AG04449 (cell line): ENCODE measurements at regions not wholly inside any gene's neighbourhood (a gene's known extent, or its start where the extent isn't known, plus 50 kb on each side); places are given as distances from the start of the nearest gene placed in this dataset.

Experiments
- CTCF ChIA-PET: fragments of 350-600 bp; formaldehyde crosslinking; extraction: SDS; loops from one replicate; lab custom pipeline; 2021; ENCODE audit warnings: antibody characterized with exemption; lab: Yijun Ruan, JAX
- POLR2A ChIA-PET: fragments of 400-600, 350-600 bp; formaldehyde crosslinking; extraction: SDS; loops from one replicate; lab custom pipeline; 2020; ENCODE audit warnings: antibody characterized with exemption, inconsistent platforms; lab: Yijun Ruan, JAX
- DNase-seq: peaks from one replicate; pipeline ENCODE4 v3.0.0-alpha.2; 2010; ENCODE audit warnings: low read depth, low spot score
- H3K4me3 ChIP-seq: 2 replicates; pipeline ENCODE4 v1.5.1; 2011; ENCODE audit warnings: low read depth, mild to moderate bottlenecking, control low read depth, low read length
- TF ChIP-seq, protein P1 (sequence below): IDR thresholded peaks from one replicate; pipeline ENCODE4 v1.5.1; 2011; ENCODE audit warnings: mild to moderate bottlenecking, moderate library complexity, low read length, control low read depth, inconsistent platforms; ENCODE audit not compliant: insufficient read depth; ENCODE audit errors: missing control alignments

- H3K4me3 ChIP-seq, result no peak overlapping the region
- ChIA-PET CTCF (no interaction called here), POLR2A (no interaction called here)
- TF ChIP-seq, protein P1, sequence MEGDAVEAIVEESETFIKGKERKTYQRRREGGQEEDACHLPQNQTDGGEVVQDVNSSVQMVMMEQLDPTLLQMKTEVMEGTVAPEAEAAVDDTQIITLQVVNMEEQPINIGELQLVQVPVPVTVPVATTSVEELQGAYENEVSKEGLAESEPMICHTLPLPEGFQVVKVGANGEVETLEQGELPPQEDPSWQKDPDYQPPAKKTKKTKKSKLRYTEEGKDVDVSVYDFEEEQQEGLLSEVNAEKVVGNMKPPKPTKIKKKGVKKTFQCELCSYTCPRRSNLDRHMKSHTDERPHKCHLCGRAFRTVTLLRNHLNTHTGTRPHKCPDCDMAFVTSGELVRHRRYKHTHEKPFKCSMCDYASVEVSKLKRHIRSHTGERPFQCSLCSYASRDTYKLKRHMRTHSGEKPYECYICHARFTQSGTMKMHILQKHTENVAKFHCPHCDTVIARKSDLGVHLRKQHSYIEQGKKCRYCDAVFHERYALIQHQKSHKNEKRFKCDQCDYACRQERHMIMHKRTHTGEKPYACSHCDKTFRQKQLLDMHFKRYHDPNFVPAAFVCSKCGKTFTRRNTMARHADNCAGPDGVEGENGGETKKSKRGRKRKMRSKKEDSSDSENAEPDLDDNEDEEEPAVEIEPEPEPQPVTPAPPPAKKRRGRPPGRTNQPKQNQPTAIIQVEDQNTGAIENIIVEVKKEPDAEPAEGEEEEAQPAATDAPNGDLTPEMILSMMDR, result no peak
- no peak for DNase-seq
Measured at GRCh38 chr11:69553416-69554357, 72.2 kb downstream of the LINC01488 start.

DNA sequence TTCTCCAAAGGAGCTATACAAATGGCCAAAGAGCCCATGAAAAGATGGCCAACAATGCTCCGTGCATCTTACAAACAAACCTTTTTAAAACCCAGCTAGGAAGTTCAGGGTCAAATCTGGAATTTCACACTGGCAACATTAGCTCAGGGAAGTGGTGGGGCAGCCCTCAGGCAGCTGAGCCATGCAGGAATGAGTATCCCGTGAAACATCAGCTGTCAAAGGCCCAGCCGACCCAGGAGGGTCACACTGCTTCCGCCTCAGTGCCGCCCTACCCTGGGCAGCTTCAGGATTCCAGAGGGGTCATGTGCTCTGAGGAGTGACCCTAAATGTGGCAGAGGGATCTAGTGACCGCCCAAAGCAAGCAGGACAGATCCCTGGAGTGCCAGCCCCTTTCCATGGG is 73.4 kb downstream of the LINC01488 start:
- H3K4me3 ChIP-seq, result no peak overlapping the region
- CTCF ChIA-PET, result no interaction called here
- POLR2A ChIA-PET, result no interaction called here

GRCh38 chr11:69557266-69557665 is 75.8 kb downstream of the LINC01488 start:
- CTCF ChIA-PET, result no interaction called here
- POLR2A ChIA-PET, result no interaction called here
- H3K4me3 ChIP-seq, result no peak overlapping the region
- DNase-seq, result no peak
- TF ChIP-seq, protein P1, result no peak

More for the DNA sequence above, 73.4 kb downstream of the LINC01488 start:
- TF ChIP-seq, protein P1, result no peak
- DNase-seq, result no peak

DNA sequence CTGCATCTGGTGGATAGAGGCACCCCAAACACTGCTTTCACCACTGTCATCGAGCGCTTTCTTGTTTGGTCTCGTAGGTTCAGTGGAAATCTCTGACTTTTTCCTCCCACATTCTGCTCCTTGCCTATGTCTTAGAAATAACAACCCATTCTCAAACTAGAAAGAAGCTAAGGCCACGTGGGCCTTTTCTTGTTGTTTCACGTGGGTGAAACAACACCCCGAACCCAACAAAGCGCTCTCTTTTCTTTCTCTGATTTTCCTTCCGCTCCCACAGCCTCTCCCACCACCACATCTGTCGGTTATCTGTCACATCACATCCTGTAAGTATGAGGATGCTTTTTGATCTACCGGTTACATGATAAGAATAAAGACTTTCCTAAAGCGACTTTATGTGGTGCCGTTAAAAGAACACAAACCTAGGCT is 77.1 kb downstream of the LINC01488 start:
- TF ChIP-seq, protein P1, result no peak
- H3K4me3 ChIP-seq, result no peak overlapping the region
- POLR2A ChIA-PET, result no interaction called here
- no peak for DNase-seq
- CTCF ChIA-PET, result interaction anchor here (0.6 to 1.3 kb wide), 2 partner anchors 266 to 1052 kb away, joined by 3 read pairs; no protein-coding TSS in a partner anchor

- DNase-seq, result no peak
- CTCF ChIA-PET, result interaction anchor here (1.3 kb wide), 1 partner anchor 267 kb away, joined by 3 read pairs; no protein-coding TSS in a partner anchor
- TF ChIP-seq, protein P1, result no peak
- H3K4me3 ChIP-seq, result no peak overlapping the region
- POLR2A ChIA-PET, result no interaction called here
Measured at GRCh38 chr11:69559181-69559580, 77.7 kb downstream of the LINC01488 start.

DNA sequence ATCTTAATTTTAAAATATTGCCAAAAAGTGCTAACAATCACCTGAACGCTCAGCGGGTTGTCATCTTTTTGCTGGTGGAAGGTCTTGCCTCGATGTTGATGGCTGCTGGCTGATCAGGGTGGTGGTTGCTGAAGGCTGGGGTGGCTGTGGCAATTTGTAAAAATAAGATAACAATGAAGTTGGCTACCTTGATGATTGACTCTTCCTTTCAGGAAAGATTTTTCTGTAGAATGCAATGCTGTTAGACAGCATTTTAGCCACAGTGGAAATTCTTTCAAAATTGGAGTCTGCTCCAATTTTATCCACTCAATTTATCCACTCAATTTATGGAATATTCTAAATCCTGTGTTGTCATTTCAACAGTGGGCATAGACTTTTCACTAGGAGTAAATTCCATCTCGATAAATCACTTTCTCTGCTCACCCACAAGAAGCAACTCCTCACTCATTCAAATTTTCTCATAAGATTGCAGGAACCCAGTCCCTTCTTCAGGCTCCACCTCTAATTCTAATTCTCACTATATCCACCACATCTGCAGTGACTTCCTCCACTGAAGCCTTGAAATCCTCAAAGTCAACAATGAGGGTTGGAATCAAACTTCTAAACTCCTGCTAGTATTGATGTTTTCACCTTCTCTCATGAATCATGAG is 78.8 kb downstream of the LINC01488 start:
- CTCF ChIA-PET, result no interaction called here
- DNase-seq, result no peak
- TF ChIP-seq, protein P1, result no peak
- H3K4me3 ChIP-seq, result no peak overlapping the region
- POLR2A ChIA-PET, result no interaction called here
